ENCODE measurements at regions not wholly inside any gene's neighbourhood (a gene's known extent, or its start where the extent isn't known, plus 50 kb on each side); places are given as distances from the start of the nearest gene placed in this dataset.

DNA sequence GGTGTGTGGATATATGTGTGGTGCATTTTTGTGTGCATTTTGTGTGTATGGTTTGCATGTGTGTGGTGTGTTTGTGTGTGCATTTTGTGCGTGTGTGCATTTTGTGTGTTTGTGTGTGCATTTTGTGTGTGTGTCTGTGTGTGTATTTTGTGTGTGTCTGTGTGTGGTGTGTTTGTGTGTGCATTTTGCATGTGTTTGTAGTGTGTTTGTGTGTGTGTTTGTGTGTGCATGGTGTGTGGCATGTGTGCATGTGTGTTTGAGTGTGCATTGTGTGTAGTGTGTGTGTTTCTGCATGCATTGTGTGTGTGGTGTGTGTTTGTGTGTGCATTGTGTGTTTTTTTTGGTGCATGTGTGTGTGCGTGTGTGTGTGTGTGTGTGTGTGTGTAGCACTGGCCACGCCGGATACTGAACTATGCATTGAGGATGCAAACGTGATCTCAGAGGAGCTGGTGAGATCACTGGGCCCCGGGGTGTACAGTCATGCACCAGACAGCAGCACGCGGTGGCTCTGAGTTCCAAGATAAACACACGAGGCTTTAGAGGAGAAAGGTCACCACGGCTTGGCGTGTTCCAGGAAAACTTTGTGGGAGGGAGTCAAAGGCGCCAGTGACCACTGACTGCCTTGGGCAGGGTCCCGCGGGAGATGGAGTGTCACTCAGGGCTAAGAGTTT is 106.6 kb upstream of the SHH start:
- no peak overlapping the region for H3K4me3 Mint-ChIP-seq
- TF ChIP-seq, protein P1, sequence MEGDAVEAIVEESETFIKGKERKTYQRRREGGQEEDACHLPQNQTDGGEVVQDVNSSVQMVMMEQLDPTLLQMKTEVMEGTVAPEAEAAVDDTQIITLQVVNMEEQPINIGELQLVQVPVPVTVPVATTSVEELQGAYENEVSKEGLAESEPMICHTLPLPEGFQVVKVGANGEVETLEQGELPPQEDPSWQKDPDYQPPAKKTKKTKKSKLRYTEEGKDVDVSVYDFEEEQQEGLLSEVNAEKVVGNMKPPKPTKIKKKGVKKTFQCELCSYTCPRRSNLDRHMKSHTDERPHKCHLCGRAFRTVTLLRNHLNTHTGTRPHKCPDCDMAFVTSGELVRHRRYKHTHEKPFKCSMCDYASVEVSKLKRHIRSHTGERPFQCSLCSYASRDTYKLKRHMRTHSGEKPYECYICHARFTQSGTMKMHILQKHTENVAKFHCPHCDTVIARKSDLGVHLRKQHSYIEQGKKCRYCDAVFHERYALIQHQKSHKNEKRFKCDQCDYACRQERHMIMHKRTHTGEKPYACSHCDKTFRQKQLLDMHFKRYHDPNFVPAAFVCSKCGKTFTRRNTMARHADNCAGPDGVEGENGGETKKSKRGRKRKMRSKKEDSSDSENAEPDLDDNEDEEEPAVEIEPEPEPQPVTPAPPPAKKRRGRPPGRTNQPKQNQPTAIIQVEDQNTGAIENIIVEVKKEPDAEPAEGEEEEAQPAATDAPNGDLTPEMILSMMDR (IDR thresholded peaks at IDR 0.05), result no peak
- ATAC-seq (no peak), DNase-seq (no peak)
- peaks cover 0 to 4% of the 10 kb centered on the region in 2 donors for H3K9me3 Mint-ChIP-seq
- intact Hi-C loops (cut with micrococcal nuclease), result no loop called here
- Histone ChIP-seq H3K4me3 (ENCODE audit: low read length) (no peak overlapping the region), H3K27me3 (ENCODE audit: control insufficient read depth, insufficient read depth, low read length) (no peaks in the 10 kb centered on the region), H3K27ac (ENCODE audit: low read length) (no peak overlapping the region), H3K4me1 (ENCODE audit: control insufficient read depth, insufficient read depth, low read length) (no peaks in the 10 kb centered on the region), H3K36me3 (ENCODE audit: control insufficient read depth, insufficient read depth, low read length) (no peaks in the 10 kb centered on the region), H3K9me3 (ENCODE audit: control insufficient read depth, insufficient read depth, low read length) (no peaks in the 10 kb centered on the region)
- H3K36me3 Mint-ChIP-seq, result no peaks in the 10 kb centered on the region
- H3K27ac Mint-ChIP-seq, result no peak overlapping the region
- WGBS (ENCODE audit: insufficient coverage), result 86% methylated on average over 14 of the region's 14 CpGs
- peaks cover 0 to 3% of the 10 kb centered on the region in 2 donors for H3K27me3 Mint-ChIP-seq (ENCODE audit: low read depth in 2 of 2)
- H3K4me1 Mint-ChIP-seq, result no peaks in the 10 kb centered on the region

DNA sequence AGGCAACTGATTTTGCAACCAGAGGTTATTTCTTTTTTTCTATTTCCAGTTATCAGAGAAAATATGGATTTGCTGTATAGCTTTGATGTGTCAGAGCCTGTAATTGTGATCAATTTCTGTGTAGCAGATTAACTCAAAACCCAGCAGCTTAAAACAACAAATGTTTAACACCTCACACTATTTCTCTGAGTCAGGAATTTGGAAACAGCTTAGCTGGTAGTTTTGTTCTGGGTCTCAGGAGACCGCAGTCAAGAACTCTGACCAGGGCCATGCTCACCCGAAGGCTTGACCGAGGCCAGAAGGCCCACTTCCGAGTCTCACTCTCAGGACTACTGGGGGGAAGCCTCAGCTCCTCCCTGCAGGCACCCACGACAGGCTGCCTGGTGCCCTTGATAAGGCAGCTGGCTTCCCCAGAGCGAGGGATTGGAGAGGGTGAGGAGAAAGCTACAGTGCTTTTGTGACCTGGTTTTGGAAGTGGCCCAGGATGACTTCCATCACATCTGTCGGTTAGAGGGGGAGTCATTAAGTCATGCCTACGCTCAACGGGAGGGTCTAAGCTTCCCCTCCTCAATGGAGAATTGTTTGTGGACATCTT is 105.7 kb upstream of the SHH start:
- Histone ChIP-seq H3K36me3 (ENCODE audit: control insufficient read depth, insufficient read depth, low read length) (no peaks in the 10 kb centered on the region), H3K4me3 (ENCODE audit: low read length) (no peak overlapping the region), H3K27ac (ENCODE audit: low read length) (no peak overlapping the region), H3K9me3 (ENCODE audit: control insufficient read depth, insufficient read depth, low read length) (peaks cover 2% of the 10 kb centered on the region), H3K4me1 (ENCODE audit: control insufficient read depth, insufficient read depth, low read length) (no peaks in the 10 kb centered on the region), H3K27me3 (ENCODE audit: control insufficient read depth, insufficient read depth, low read length) (no peaks in the 10 kb centered on the region)
- Mint-ChIP-seq H3K27me3 (ENCODE audit: low read depth in 2 of 2) (peaks cover 0 to 5% of the 10 kb centered on the region in 2 donors), H3K4me1 (no peaks in the 10 kb centered on the region), H3K36me3 (no peaks in the 10 kb centered on the region), H3K4me3 (no peak overlapping the region), H3K27ac (no peak overlapping the region), H3K9me3 (peaks cover 0 to 4% of the 10 kb centered on the region in 2 donors)
- no peak for ATAC-seq
- intact Hi-C loops (cut with micrococcal nuclease), result no loop called here
- TF ChIP-seq, protein P1 (IDR thresholded peaks at IDR 0.05), result no peak
- WGBS (ENCODE audit: insufficient coverage), result 68% methylated on average over 9 of the region's 9 CpGs
- DNase-seq, result no peak

DNA sequence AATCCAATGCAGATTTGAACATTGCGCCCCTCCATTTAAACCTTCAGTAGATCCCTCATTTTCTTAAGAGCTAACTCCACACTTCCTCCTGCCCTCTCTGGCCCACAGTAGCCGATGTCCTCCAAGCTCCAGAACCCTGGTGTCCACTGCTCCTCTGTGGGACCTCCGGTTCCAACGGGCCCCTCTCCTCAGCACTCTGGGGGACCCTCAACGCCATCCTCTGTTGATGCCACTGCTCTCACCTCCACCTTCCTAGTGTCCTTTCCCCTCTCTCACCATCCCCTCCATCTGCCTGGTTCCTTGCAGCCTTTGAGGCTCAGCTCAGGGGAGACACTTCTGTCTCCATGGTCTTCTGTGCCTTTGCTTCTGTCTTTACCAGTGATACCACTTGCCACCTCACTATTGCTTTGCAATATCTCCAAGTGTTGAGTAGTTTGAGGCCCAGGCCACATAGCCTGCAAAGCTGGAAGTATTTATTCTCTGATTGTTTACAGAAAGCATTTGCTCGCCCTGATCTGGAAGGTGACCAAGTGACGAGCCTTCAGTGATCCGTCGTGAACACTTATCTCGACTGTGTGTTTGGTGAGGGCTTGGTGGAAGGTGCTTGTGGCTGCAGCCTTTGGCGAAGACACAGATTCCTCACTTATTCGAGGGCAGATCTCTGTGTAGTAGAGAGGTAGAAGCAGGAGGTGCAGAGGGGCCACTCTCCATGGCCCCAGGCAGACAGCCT is 104.8 kb upstream of the SHH start:
- Histone ChIP-seq H3K27me3 (ENCODE audit: control insufficient read depth, insufficient read depth, low read length) (no peaks in the 10 kb centered on the region), H3K36me3 (ENCODE audit: control insufficient read depth, insufficient read depth, low read length) (no peaks in the 10 kb centered on the region), H3K4me1 (ENCODE audit: control insufficient read depth, insufficient read depth, low read length) (no peaks in the 10 kb centered on the region), H3K9me3 (ENCODE audit: control insufficient read depth, insufficient read depth, low read length) (peaks cover 5% of the 10 kb centered on the region), H3K4me3 (ENCODE audit: low read length) (no peak overlapping the region), H3K27ac (ENCODE audit: low read length) (no peak overlapping the region)
- Mint-ChIP-seq H3K4me3 (no peak overlapping the region), H3K9me3 (peaks cover 0 to 4% of the 10 kb centered on the region in 2 donors), H3K27me3 (ENCODE audit: low read depth in 2 of 2) (peaks cover 0 to 5% of the 10 kb centered on the region in 2 donors), H3K4me1 (no peaks in the 10 kb centered on the region), H3K27ac (no peak overlapping the region), H3K36me3 (no peaks in the 10 kb centered on the region)
- DNase-seq (no peak), ATAC-seq (no peak)
- WGBS (ENCODE audit: insufficient coverage), result 79% methylated on average over 12 of the region's 12 CpGs
- TF ChIP-seq, protein P1 (IDR thresholded peaks at IDR 0.05), result no peak
- intact Hi-C loops (cut with micrococcal nuclease), result no loop called here

Measured in natural killer cell (primary cell).